ENCODE measurements at regions not wholly inside any gene's neighbourhood (a gene's known extent, or its start where the extent isn't known, plus 50 kb on each side); places are given as distances from the start of the nearest gene placed in this dataset.
"Not testable (repeated sequence)": the region's sequence is repeated elsewhere in the genome, so short reads cannot be mapped to it uniquely, and the experiment has no call there.

DNA sequence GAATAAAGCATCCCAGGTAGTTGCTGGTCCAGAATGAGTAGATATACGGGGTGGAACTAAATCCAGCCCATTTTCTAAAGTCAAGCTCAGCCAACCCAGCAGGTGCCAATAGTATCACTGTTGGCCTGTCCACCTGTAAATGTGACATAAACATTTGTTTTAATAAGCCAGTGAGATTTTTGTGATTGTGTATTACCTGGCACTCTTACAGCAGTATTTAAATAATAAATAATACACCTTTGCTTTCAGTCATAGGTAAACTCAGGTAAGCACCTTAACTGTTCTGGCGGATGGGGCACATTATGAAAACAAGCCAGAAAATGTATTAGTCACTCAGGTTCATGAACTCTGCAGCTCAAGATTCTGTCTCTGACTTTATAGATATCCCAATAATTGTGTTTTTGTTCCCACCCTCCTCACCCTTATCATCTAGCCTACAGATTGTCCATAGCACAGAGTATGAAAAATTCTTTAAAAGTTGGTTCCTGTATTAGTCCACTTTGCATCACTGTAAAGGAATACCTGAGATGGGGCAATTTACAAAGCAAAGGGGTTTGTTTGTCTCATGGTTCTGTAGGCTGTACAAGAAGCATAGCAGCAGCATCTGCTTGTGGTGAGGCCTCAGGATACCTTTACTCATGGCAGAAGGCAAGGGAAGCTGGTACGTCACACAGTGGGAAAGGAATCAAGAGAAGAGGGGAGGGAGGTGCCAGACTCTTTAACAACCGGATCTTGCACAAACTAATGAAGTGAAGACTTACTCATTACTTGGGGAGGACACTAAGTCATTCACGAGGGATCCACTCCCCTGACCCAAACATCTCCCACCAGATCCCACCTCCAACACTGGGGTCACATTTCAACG, 73.0 kb upstream of the CYRIA start:
- Histone ChIP-seq H3K36me3 (no peaks in the 10 kb centered on the region), H3K27me3 (no peaks in the 10 kb centered on the region), H3K9me3 (no peaks in the 10 kb centered on the region), H3K27ac (no peak overlapping the region), H3K4me1 (peaks cover 0 to 8% of the 10 kb centered on the region in 2 donors), H3K4me3 (no peak overlapping the region)
- no peak for TF ChIP-seq POLR2A (IDR thresholded peaks at IDR 0.05)
- no peak for TF ChIP-seq POLR2AphosphoS5 (IDR thresholded peaks at IDR 0.05)
- TF ChIP-seq, protein P1, sequence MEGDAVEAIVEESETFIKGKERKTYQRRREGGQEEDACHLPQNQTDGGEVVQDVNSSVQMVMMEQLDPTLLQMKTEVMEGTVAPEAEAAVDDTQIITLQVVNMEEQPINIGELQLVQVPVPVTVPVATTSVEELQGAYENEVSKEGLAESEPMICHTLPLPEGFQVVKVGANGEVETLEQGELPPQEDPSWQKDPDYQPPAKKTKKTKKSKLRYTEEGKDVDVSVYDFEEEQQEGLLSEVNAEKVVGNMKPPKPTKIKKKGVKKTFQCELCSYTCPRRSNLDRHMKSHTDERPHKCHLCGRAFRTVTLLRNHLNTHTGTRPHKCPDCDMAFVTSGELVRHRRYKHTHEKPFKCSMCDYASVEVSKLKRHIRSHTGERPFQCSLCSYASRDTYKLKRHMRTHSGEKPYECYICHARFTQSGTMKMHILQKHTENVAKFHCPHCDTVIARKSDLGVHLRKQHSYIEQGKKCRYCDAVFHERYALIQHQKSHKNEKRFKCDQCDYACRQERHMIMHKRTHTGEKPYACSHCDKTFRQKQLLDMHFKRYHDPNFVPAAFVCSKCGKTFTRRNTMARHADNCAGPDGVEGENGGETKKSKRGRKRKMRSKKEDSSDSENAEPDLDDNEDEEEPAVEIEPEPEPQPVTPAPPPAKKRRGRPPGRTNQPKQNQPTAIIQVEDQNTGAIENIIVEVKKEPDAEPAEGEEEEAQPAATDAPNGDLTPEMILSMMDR (IDR thresholded peaks at IDR 0.05): no peak
- no peak for DNase-seq (ENCODE audit: low spot score in 2 of 2)
- intact Hi-C loops (cut with DNase I; ENCODE audit: low total_unique reads): loop anchor here (10.0 kb wide), 1 partner anchor 794 kb away; the partner anchor contains the start of gene MYCN

DNA sequence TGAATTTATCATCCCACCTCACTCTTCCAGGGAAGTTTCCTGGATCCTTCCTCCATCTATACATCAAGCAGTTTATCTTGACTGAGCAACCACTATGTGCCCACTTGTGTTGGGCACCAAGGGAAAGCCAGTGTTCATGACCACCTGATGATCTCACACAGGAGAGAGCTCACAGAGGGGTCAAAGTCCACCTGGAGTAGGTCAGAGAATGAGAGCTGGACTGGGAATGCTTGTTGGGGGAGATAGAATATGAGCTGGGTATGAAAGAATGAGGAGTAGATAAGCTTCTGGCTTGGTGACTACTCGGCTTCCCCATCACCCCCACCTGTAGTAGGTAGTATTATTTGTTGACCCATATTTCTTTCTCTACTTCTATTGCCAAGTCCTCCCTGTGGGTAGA, 72.2 kb upstream of the CYRIA start:
- H3K4me1 ChIP-seq: peaks cover 0 to 8% of the 10 kb centered on the region in 2 donors
- no peaks in the 10 kb centered on the region for H3K27me3 ChIP-seq
- intact Hi-C loops (cut with DNase I; ENCODE audit: low total_unique reads): loop anchor here (10.0 kb wide), 1 partner anchor 793 kb away; the partner anchor contains the start of gene MYCN
- H3K36me3 ChIP-seq: no peaks in the 10 kb centered on the region
- no peaks in the 10 kb centered on the region for H3K9me3 ChIP-seq
- no peak for DNase-seq (ENCODE audit: low spot score in 2 of 2)
- no peak overlapping the region for H3K4me3 ChIP-seq
- TF ChIP-seq POLR2A (IDR thresholded peaks at IDR 0.05) (no peak), POLR2AphosphoS5 (IDR thresholded peaks at IDR 0.05) (no peak)
- TF ChIP-seq, protein P1 (IDR thresholded peaks at IDR 0.05): no peak
- no peak overlapping the region for H3K27ac ChIP-seq

DNA sequence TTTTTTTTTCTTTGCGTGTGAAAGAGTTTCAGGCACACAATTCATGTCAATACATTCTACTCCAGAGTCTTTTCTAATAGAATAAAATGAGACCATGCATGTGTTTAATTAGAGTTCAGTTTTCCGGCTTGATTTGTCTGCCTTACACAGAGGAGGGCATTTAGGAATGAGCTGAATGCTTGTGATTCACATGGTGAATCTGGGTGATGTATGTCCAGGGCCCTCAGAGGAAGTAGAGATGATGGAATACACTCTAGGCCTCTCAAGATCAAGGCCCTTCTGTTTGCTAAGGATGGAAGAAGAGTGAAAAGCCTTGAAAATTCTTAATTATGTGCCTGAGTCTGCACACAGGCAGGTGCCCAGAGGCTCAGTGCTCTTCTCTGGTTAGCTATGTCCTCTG, 71.0 kb upstream of the CYRIA start:
- no peak for DNase-seq (ENCODE audit: low spot score in 2 of 2)
- peaks cover 0 to 8% of the 10 kb centered on the region in 2 donors for H3K4me1 ChIP-seq
- H3K9me3 ChIP-seq: no peaks in the 10 kb centered on the region
- intact Hi-C loops (cut with DNase I; ENCODE audit: low total_unique reads): loop anchor here (10.0 kb wide), 1 partner anchor 792 kb away; the partner anchor contains the start of gene MYCN
- no peaks in the 10 kb centered on the region for H3K27me3 ChIP-seq
- H3K4me3 ChIP-seq: no peak overlapping the region
- TF ChIP-seq POLR2AphosphoS5 (IDR thresholded peaks at IDR 0.05): no peak
- TF ChIP-seq, protein P1 (IDR thresholded peaks at IDR 0.05): no peak
- no peaks in the 10 kb centered on the region for H3K36me3 ChIP-seq
- H3K27ac ChIP-seq: no peak overlapping the region

DNA sequence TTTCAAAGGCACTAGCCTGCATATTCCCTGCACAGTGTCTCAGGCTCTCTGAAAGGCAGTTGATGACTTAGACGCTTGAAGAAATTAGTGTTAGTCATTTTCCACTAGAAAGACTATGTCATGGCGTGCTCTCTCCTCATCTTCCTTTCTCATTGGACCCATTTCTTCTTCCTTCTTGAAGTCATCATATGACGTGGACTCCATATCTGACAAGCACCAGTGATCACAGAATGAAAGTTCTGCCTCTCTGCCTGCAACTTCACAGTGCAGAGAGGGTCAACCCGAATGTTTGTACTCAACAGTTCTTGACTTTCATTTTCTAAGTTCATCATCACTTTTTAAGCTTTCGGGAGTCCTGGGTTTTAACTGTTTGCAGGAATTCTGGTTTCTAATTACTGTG, 63.7 kb upstream of the CYRIA start:
- no peaks in the 10 kb centered on the region for H3K4me1 ChIP-seq
- no peak for DNase-seq (ENCODE audit: low spot score in 2 of 2)
- H3K9me3 ChIP-seq: no peaks in the 10 kb centered on the region
- H3K27ac ChIP-seq: no peak overlapping the region
- no peak for TF ChIP-seq POLR2A (IDR thresholded peaks at IDR 0.05)
- no peak for TF ChIP-seq POLR2AphosphoS5 (IDR thresholded peaks at IDR 0.05)
- TF ChIP-seq, protein P1 (IDR thresholded peaks at IDR 0.05): no peak
- no peaks in the 10 kb centered on the region for H3K36me3 ChIP-seq
- no peak overlapping the region for H3K4me3 ChIP-seq
- H3K27me3 ChIP-seq: no peaks in the 10 kb centered on the region
- intact Hi-C loops (cut with DNase I; ENCODE audit: low total_unique reads): no loop called here

DNA sequence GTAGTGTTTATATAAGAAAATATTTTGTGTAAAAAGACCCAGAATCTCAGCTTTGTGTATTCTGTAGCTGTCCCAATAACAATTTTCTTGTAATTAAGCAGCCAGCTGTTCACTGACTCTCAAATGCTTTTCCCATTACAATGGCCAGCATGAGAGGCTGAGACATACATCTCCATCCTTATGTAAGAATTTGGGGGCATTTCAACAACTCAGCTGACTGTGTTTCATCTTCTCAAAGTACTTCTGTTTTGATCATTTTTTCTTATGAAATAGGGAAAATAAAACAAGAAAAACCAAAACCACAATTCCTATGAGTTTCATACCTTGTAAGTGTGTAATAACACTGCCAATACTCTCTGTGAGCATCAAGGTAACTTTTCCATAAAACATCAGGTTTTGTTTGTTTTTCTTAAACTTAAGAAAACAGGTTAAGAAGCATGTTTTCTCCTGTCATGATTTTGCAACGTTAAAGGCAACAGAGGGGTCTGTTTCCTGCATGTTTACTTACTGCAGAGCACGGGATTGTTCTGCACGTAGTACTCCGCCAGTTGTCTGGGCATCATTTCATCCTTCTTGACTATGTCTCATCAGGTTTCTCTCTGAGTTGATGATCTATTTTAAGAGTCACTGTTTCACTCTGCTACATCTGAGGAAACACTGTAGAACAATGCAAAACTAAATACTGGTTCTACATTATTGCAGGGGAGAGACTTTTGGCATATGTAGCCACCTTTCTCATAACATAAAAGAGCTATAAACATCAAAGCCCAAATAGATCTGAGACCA, 62.9 kb upstream of the CYRIA start:
- H3K4me3 ChIP-seq: no peak overlapping the region
- H3K27me3 ChIP-seq: no peaks in the 10 kb centered on the region
- DNase-seq (ENCODE audit: low spot score in 2 of 2): no peak
- intact Hi-C loops (cut with DNase I; ENCODE audit: low total_unique reads): no loop called here
- no peaks in the 10 kb centered on the region for H3K36me3 ChIP-seq
- no peak overlapping the region for H3K27ac ChIP-seq
- H3K9me3 ChIP-seq: no peaks in the 10 kb centered on the region
- no peaks in the 10 kb centered on the region for H3K4me1 ChIP-seq
- TF ChIP-seq, protein P1 (IDR thresholded peaks at IDR 0.05): no peak
- TF ChIP-seq POLR2AphosphoS5 (IDR thresholded peaks at IDR 0.05) (no peak), POLR2A (IDR thresholded peaks at IDR 0.05) (no peak)

DNA sequence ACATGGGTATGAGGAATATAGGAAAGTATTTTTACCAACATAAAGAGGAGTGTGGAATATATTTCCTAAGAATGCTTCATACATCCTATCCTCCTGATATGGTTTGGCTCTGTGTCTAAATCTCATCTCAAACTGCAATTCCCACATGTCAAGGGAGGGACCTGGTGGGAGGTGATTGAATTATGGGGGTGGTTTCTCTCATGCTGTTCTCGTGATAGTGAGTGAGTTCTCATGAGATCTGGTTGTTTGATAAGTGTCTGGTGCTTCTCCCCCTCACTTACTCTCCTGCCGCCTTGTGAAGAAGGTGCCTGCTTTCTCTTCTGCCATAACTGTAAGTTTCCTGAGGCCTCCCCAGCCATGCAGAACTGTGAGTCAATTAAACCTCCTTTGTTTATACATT, 62.2 kb upstream of the CYRIA start:
- H3K27ac ChIP-seq; intact Hi-C loops (cut with DNase I; ENCODE audit: low total_unique reads); H3K4me3 ChIP-seq; H3K36me3 ChIP-seq; H3K9me3 ChIP-seq; H3K4me1 ChIP-seq; H3K27me3 ChIP-seq; DNase-seq (ENCODE audit: low spot score in 2 of 2): not testable (repeated sequence)
